H1 (cell line): ENCODE measurements at regions not wholly inside any gene's neighbourhood (a gene's known extent, or its start where the extent isn't known, plus 50 kb on each side); places are given as distances from the start of the nearest gene placed in this dataset.

ENCODE experiments used
- CTCF ChIA-PET: fragments of 300-600 bp; sonication (Branson Sonifier 250); formaldehyde crosslinking; loops from one replicate; lab custom pipeline; 2021; ENCODE audit not compliant: partially characterized antibody; lab: Charles Lee
- POLR2A ChIA-PET: fragments of 300-600 bp; sonication (Branson Sonifier 250); formaldehyde crosslinking; loops from one replicate; lab custom pipeline; 2021; ENCODE audit warnings: inconsistent platforms; ENCODE audit not compliant: partially characterized antibody; lab: Charles Lee
- DNase-seq, 2 experiments: peaks; one replicate each; pipeline versions ENCODE4 v3.0.0 to v3.0.0-alpha.2; 2010 to 2022; ENCODE audit warnings: low spot score in 2 of 2, low read depth in 1 of 2, mixed read lengths in 1 of 2
- FAIRE-seq: peaks from 2 replicates; lab custom pipeline; 2011; peaks lifted over from hg19 to GRCh38; lab: Jason Lieb, UNC
- H2AFZ ChIP-seq: 2 replicates; pipeline ENCODE4 v1.8.1; 2012; ENCODE audit warnings: low read length, inconsistent platforms
- H2AK5ac ChIP-seq: 2 replicates; pipeline ENCODE4 v1.6.1; 2013; ENCODE audit warnings: low read depth, low read length
- H2BK120ac ChIP-seq: replicated peaks from 2 replicates; pipeline ENCODE3; 2013; ENCODE audit warnings: low read depth, low read length, inconsistent platforms
- H2BK12ac ChIP-seq: 2 replicates; pipeline ENCODE4 v1.6.1; 2013; ENCODE audit warnings: low read depth, low read length
- H2BK15ac ChIP-seq: 2 replicates; pipeline ENCODE4 v1.6.1; 2013; ENCODE audit warnings: low read length
- H2BK20ac ChIP-seq: 2 replicates; pipeline ENCODE4 v1.6.1; 2013; ENCODE audit warnings: low read length
- H2BK5ac ChIP-seq: 2 replicates; pipeline ENCODE4 v1.6.1; 2013; ENCODE audit warnings: low read depth, low read length
- H3K14ac ChIP-seq: 2 replicates; pipeline ENCODE4 v1.6.1; 2013; ENCODE audit warnings: inconsistent platforms; ENCODE audit not compliant: insufficient read length
- H3K18ac ChIP-seq: 2 replicates; pipeline ENCODE4 v1.6.1; 2013; ENCODE audit warnings: low read length; ENCODE audit errors: extremely low read depth
- H3K23ac ChIP-seq: 2 replicates; pipeline ENCODE4 v1.6.1; 2013; ENCODE audit warnings: inconsistent platforms; ENCODE audit not compliant: insufficient read length
- H3K23me2 ChIP-seq: 2 replicates; pipeline ENCODE4 v1.6.1; 2013; ENCODE audit warnings: low read depth, low read length
- H3K27ac ChIP-seq: 2 replicates; pipeline ENCODE4 v1.6.1; 2011; ENCODE audit warnings: low read depth, low read length, inconsistent platforms
- H3K27me3 ChIP-seq, 4 experiments: replicated peaks in 1 of 4; 1 replicate in 1 of 4; 2 replicates in 3 of 4; pipeline versions ENCODE4 v1.6.1 to v1.8.1; 2011 to 2013; ENCODE audit warnings: low read length in 3 of 4, mild to moderate bottlenecking in 3 of 4, inconsistent platforms in 2 of 4, mixed read lengths in 2 of 4, moderate library complexity in 1 of 4; ENCODE audit not compliant: control insufficient read depth in 3 of 4, insufficient read depth in 3 of 4; ENCODE audit errors: extremely low read depth in 1 of 4
- H3K36me3 ChIP-seq, 4 experiments: 2 replicates each; pipeline versions ENCODE4 v1.6.1 to v1.8.1; 2011 to 2013; ENCODE audit warnings: mild to moderate bottlenecking in 4 of 4, low read length in 3 of 4, moderate library complexity in 2 of 4, control low read depth in 1 of 4, inconsistent platforms in 1 of 4; ENCODE audit not compliant: insufficient read depth in 4 of 4, control insufficient read depth in 2 of 4
- H3K4ac ChIP-seq: replicated peaks from 2 replicates; pipeline ENCODE3; 2013; ENCODE audit warnings: low read length, low read depth, mixed read lengths, inconsistent platforms; ENCODE audit not compliant: insufficient read length
- H3K4me1 ChIP-seq, 4 experiments: replicated peaks in 1 of 4; 1 replicate in 1 of 4; 2 replicates in 3 of 4; pipeline versions ENCODE4 v1.6.1 to v1.8.1; 2011 to 2013; ENCODE audit warnings: low read length in 3 of 4, inconsistent platforms in 2 of 4, mixed read lengths in 1 of 4; ENCODE audit not compliant: insufficient read depth in 4 of 4, control insufficient read depth in 3 of 4
- H3K4me2 ChIP-seq, 2 experiments: 2 replicates each; pipeline versions ENCODE4 v1.6.1 to v1.8.1; 2011 to 2013; ENCODE audit warnings: low read depth in 2 of 2, low read length in 2 of 2, control low read depth in 1 of 2, inconsistent platforms in 1 of 2, mild to moderate bottlenecking in 1 of 2; ENCODE audit not compliant: insufficient read depth in 1 of 2
- H3K4me3 ChIP-seq, 4 experiments: fragments of 200-600, 300-600 bp in 1 of 4; sonication (generic), shearing (Covaris generic), sonication (Bioruptor Twin) in 1 of 4; 2 replicates each; pipeline versions ENCODE4 v1.5.1 to v1.8.1; 2011 to 2016; ENCODE audit warnings: low read length in 4 of 4, low read depth in 3 of 4, control low read depth in 2 of 4, inconsistent platforms in 2 of 4, mild to moderate bottlenecking in 2 of 4, mixed read lengths in 1 of 4, moderate library complexity in 1 of 4; ENCODE audit not compliant: insufficient read depth in 2 of 4; ENCODE audit errors: extremely low read depth in 1 of 4
- H3K56ac ChIP-seq: replicated peaks from 2 replicates; pipeline ENCODE3; 2013; ENCODE audit warnings: low read depth, mild to moderate bottlenecking, mixed read lengths, low read length, inconsistent platforms; ENCODE audit not compliant: insufficient read length
- H3K79me1 ChIP-seq: 2 replicates; pipeline ENCODE4 v1.6.1; 2013; ENCODE audit warnings: low read depth, low read length, control low read depth
- H3K79me2 ChIP-seq, 2 experiments: 2 replicates each; pipeline versions ENCODE4 v1.6.1 to v1.8.1; 2012 to 2013; ENCODE audit warnings: low read length in 2 of 2, mild to moderate bottlenecking in 2 of 2, inconsistent platforms in 1 of 2; ENCODE audit not compliant: insufficient read depth in 2 of 2, control insufficient read depth in 1 of 2
- H3K9ac ChIP-seq, 4 experiments: replicated peaks in 1 of 4; 1 replicate in 1 of 4; 2 replicates in 3 of 4; pipeline versions ENCODE4 v1.6.1 to v1.8.1; 2011 to 2013; ENCODE audit warnings: low read depth in 3 of 4, low read length in 3 of 4, control low read depth in 2 of 4, mild to moderate bottlenecking in 2 of 4, moderate library complexity in 2 of 4, inconsistent platforms in 1 of 4; ENCODE audit errors: extremely low read depth in 1 of 4
- H3K9me3 ChIP-seq, 2 experiments: 2 replicates each; pipeline versions ENCODE4 v1.6.1 to v1.8.1; 2012 to 2013; ENCODE audit warnings: mild to moderate bottlenecking in 2 of 2, moderate library complexity in 2 of 2, control low read depth in 1 of 2, inconsistent platforms in 1 of 2, low read depth in 1 of 2, low read length in 1 of 2, mixed read lengths in 1 of 2; ENCODE audit not compliant: insufficient read depth in 2 of 2
- H4K20me1 ChIP-seq, 2 experiments: replicated peaks in 1 of 2; 2 replicates each; pipeline versions ENCODE3 to v1.8.1; 2011 to 2013; ENCODE audit warnings: inconsistent platforms in 2 of 2, low read length in 2 of 2, mild to moderate bottlenecking in 1 of 2; ENCODE audit not compliant: insufficient read depth in 2 of 2, control insufficient read depth in 1 of 2
- H4K5ac ChIP-seq: 2 replicates; pipeline ENCODE4 v1.6.1; 2013; ENCODE audit warnings: low read length, low read depth, mixed read lengths, inconsistent platforms; ENCODE audit not compliant: insufficient read length
- H4K8ac ChIP-seq: 2 replicates; pipeline ENCODE4 v1.8.0; 2013; ENCODE audit warnings: mild to moderate bottlenecking, moderate library complexity, low read length, inconsistent platforms; ENCODE audit not compliant: insufficient read depth; ENCODE audit errors: extremely low read depth
- H4K91ac ChIP-seq: replicated peaks from 2 replicates; pipeline ENCODE3; 2013; ENCODE audit warnings: low read length, mixed read lengths, inconsistent platforms; ENCODE audit not compliant: insufficient read length
- RAD21 ChIP-seq, 2 experiments: IDR thresholded peaks in 1 of 2; conservative IDR thresholded peaks in 1 of 2; 2 replicates each; pipeline ENCODE4 v1.6.1; 2011; ENCODE audit warnings: low read depth in 2 of 2, low read length in 2 of 2, improper control_type of control experiment in 1 of 2, inconsistent platforms in 1 of 2, mild to moderate bottlenecking in 1 of 2, moderate library complexity in 1 of 2
- ZNF274 ChIP-seq: IDR thresholded peaks from 2 replicates; pipeline ENCODE4 v1.7.0; 2012; ENCODE audit warnings: low read length, borderline replicate concordance; ENCODE audit errors: extremely low read depth
- WGBS, 2 experiments: shearing (Covaris generic) in 1 of 2; methylation state at CpG; one replicate each; pipeline versions ENCODE4 v1.1.6 to v1.1.7; 2013 to 2015; ENCODE audit warnings: low lambda C conversion rate in 2 of 2, mixed read lengths in 2 of 2, inconsistent platforms in 1 of 2, low coverage in 1 of 2, missing lambda C conversion rate in 1 of 2; ENCODE audit not compliant: insufficient replicate concordance in 2 of 2, insufficient coverage in 1 of 2, insufficient read length in 1 of 2; ENCODE audit errors: extremely low coverage in 1 of 2, missing lambda C conversion rate in 1 of 2; 5-methylcytosine and 5-hydroxymethylcytosine counted together
- TF ChIP-seq, protein P1 (sequence below), 3 experiments: IDR thresholded peaks; 1 replicate in 2 of 3; 2 replicates in 1 of 3; pipeline versions ENCODE4 v1.5.1 to v1.6.1; 2011; ENCODE audit warnings: low read length in 3 of 3, mild to moderate bottlenecking in 3 of 3, inconsistent platforms in 2 of 3, low read depth in 1 of 3, moderate library complexity in 1 of 3; ENCODE audit not compliant: insufficient read depth in 1 of 3; ENCODE audit errors: control extremely low read depth in 1 of 3

GRCh38 chrX:131675596-131676194 lies 131.8 kb downstream of the OR13H1 start:
- Histone ChIP-seq H3K9me3 (no peaks in the 10 kb centered on the region), H2BK20ac (no peak overlapping the region), H2AK5ac (no peak overlapping the region), H3K9ac (no peak overlapping the region), H2BK15ac (no peak overlapping the region), H2BK12ac (no peak overlapping the region), H4K8ac (no peak overlapping the region), H3K79me1 (no peaks in the 10 kb centered on the region), H3K56ac (no peak overlapping the region), H3K23ac (no peak overlapping the region), H3K4ac (no peak overlapping the region), H2BK5ac (no peak overlapping the region), H3K4me1 (no peaks in the 10 kb centered on the region), H4K20me1 (no peaks in the 10 kb centered on the region), H3K23me2 (no peaks in the 10 kb centered on the region), H2BK120ac (no peak overlapping the region), H3K79me2 (no peaks in the 10 kb centered on the region), H3K36me3 (no peaks in the 10 kb centered on the region), H3K4me3 (no peak overlapping the region), H2AFZ (no peak overlapping the region), H3K18ac (no peak overlapping the region), H3K14ac (no peak overlapping the region), H3K4me2 (no peak overlapping the region), H3K27me3 (no peaks in the 10 kb centered on the region), H4K91ac (no peak overlapping the region), H4K5ac (no peak overlapping the region), H3K27ac (no peak overlapping the region)
- TF ChIP-seq ZNF274, result no peak
- peak; percentile 72 to 78 for TF ChIP-seq RAD21 (IDR thresholded peaks at IDR 0.05 in 1 of 2, conservative IDR thresholded peaks at IDR 0.05 in 1 of 2; ENCODE audit: low read depth in 2 of 2, low read length in 2 of 2)
- TF ChIP-seq, protein P1, sequence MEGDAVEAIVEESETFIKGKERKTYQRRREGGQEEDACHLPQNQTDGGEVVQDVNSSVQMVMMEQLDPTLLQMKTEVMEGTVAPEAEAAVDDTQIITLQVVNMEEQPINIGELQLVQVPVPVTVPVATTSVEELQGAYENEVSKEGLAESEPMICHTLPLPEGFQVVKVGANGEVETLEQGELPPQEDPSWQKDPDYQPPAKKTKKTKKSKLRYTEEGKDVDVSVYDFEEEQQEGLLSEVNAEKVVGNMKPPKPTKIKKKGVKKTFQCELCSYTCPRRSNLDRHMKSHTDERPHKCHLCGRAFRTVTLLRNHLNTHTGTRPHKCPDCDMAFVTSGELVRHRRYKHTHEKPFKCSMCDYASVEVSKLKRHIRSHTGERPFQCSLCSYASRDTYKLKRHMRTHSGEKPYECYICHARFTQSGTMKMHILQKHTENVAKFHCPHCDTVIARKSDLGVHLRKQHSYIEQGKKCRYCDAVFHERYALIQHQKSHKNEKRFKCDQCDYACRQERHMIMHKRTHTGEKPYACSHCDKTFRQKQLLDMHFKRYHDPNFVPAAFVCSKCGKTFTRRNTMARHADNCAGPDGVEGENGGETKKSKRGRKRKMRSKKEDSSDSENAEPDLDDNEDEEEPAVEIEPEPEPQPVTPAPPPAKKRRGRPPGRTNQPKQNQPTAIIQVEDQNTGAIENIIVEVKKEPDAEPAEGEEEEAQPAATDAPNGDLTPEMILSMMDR (IDR thresholded peaks at IDR 0.05; ENCODE audit: control extremely low read depth in 1 of 3, insufficient read depth in 1 of 3, low read depth in 1 of 3, low read length in 3 of 3), result peak in 2 of 3 experiments; percentile 57 to 65; a peak in 3 of 4 replicates
- POLR2A ChIA-PET, result interaction anchor here (1.2 kb wide), 1 partner anchor 1837 kb away, joined by 3 read pairs; no protein-coding TSS in a partner anchor
- DNase-seq (no peak), FAIRE-seq (peak; percentile 90)
- CTCF ChIA-PET, result interaction anchor here (0.9 to 3.7 kb wide), 12 partner anchors 20 to 700 kb away, joined by 3 to 30 read pairs (median 4); no protein-coding TSS in a partner anchor
- WGBS, 2 experiments, result 13% methylated on average over 1 of the region's 1 CpG; no CpG with 5 or more reads in 1 of the 2 experiments
